GM19438 (cell line): ENCODE measurements at regions not wholly inside any gene's neighbourhood (a gene's known extent, or its start where the extent isn't known, plus 50 kb on each side); places are given as distances from the start of the nearest gene placed in this dataset.
"Not testable (repeated sequence)": the region's sequence is repeated elsewhere in the genome, so short reads cannot be mapped to it uniquely, and the experiment has no call there.

ENCODE experiments used
- ATAC-seq: cut with Tn5 transposase; IDR thresholded peaks from one replicate; pipeline ENCODE4 v1.9.1; 2021; ENCODE audit warnings: low read depth; ENCODE audit not compliant: unreplicated experiment

DNA sequence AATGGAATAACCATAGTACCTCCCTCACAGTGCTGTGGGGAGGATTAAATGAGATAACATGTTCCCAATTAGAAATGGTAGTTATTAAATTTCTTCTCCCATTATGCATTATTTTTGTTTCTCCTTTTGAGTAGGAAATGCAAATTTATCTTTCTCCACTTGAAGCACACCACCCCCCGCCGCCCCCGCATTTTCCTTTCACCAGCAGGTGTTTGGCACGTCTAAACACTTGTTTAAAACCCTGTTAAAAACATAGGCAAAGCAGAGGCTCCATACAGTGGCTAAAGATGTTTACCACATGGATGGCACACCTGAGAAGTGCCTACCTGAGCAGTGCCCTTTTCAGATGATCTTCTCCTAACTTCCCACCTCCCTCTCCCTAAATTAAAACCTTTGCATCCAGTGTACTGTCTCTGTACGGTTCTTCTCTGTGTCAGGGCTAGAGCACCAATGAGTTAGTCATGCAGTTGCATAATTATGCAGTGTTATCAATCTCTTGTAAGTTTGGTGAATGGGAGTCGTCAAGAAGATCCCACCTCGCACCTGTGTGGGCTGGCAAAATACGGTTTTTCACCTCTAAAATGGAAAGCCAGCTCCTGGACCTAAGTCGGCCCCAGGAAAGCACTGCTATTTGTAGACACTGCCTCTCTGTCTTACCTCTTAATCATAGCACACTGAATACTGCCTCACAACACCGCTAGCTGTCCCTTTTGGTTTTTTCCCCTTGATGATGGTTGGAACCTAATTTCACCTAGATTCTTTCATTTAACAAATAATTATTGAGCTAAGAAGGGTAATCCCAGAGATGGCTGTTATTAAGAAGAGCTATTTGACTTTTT, 122.0 kb downstream of the CT47B1 start:
- ATAC-seq: no peak

DNA sequence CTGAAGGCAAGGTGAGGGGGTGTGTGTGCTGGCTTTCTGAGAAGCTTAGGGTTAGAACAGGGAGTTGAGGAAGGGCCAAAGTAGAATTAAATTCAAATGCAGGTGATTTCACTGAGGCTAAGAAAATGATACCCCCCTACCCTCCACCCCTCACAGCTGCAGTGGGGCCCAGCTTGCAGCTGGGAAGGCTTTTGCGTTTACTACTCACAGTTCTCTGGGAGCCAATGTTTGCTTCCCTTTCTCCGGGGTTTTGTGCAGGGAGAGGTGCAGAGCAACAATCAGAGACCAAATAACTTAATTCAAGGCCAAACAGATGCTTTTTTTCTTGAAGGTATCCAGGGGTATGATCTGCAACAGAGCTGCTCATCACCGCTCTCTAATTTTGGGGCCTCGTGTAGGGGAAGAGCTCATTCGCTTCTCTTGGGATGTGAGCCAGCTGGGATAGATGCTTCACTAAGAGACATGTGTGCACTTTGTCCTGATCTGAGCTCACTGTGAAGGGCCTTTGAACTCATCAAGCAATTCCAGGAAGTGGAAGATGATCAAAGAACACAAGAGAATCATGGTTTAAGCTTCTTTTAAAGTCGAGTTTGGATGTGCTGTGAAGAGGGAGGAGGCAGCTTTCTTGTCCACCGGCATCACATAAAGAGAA, 122.7 kb upstream of the C1GALT1C1 start:
- ATAC-seq: no peak

- ATAC-seq: no peak
These were observed 121.8 kb upstream of the C1GALT1C1 start for GRCh38 chrX:120751683-120752082.

- no peak for ATAC-seq
These were observed 120.5 kb upstream of the C1GALT1C1 start for GRCh38 chrX:120750381-120750780.

- ATAC-seq: peak; percentile 95
These were observed 119.4 kb upstream of the C1GALT1C1 start for GRCh38 chrX:120749141-120749846.

- ATAC-seq: no peak
These were observed 116.3 kb upstream of the C1GALT1C1 start for GRCh38 chrX:120746153-120746552.

GRCh38 chrX:120742946-120743665, 113.3 kb upstream of the C1GALT1C1 start:
- no peak for ATAC-seq

DNA sequence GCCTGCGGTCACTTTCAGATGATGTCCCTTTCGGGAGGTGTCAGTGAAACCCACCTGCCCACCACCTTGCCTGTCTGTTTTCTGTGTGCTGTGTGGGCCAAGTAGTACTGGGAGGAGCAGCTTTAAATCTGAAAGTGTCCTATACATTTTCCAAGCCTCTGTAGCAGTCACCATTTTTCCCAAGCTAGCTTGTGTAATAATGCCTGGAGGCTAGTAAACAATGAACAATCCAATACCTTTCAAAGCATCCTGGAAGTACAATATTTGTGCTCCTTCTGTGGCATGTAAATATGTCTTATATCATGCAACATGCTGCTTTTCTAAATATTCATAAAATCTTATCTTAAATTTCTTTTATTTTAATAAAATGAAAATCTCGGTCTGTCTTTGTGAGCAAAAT, 111.6 kb upstream of the C1GALT1C1 start:
- ATAC-seq: no peak

- ATAC-seq: no peak
These were observed 110.2 kb upstream of the C1GALT1C1 start for GRCh38 chrX:120740072-120740471.

- no peak for ATAC-seq
These were observed 109.4 kb upstream of the C1GALT1C1 start for GRCh38 chrX:120739300-120739699.

DNA sequence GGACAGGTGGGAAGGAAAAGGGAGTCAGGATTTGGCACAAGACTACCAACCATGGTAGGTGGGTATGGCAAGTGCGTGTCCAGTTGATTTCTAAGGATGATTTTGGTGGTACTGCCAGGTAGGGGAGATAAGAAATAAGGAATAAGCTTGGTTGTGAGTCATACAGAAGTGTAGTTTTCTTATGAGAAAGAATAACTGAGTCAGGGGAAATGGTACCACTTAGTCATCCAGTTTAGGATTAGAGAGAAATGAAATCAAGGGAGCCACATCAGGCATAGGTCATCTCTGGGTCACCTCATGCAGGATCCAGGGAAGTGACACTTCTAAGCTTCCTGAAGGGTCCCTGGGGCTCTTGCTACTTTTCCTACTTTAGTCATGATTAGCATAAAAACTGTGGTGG, 107.1 kb upstream of the C1GALT1C1 start:
- no peak for ATAC-seq

DNA sequence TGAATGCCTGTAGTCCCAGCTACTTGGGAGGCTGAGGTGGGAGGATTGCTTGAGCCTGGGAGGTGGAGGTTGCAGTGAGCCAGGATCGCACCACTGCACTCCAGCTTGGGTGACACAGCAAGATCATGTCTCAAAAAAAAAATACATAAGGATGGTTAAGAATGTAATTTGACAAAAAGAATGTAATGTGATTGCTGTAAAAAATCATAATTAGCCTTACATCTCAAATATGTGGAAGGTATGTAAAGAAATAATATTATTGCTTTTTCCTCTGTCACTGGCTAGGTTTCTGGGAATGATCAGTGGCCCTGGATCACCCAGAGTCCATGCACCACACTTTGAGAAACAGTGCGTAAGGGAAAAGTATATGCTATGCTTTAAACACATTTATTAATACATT, 106.1 kb upstream of the C1GALT1C1 start:
- no peak for ATAC-seq

DNA sequence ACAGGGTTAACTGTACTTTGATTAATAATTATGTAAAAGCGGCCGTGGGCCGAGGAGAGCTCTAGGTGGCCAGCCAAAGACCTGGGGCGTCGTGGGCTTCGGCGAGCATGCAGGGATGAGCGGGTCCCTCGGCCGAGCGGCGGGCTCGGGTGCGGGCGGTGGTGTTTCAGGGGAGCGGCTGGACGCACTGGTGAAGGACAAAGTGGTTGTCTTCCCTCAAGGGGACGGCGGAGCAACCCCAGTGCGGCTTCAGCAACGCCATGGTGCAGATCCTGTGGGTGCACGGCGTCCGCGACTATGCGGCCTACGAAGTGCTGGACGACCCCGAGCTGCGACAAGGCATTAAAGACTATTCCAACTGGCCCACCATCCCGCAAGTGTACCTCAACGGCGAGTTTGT, 103.0 kb upstream of the C1GALT1C1 start:
- ATAC-seq: no peak

DNA sequence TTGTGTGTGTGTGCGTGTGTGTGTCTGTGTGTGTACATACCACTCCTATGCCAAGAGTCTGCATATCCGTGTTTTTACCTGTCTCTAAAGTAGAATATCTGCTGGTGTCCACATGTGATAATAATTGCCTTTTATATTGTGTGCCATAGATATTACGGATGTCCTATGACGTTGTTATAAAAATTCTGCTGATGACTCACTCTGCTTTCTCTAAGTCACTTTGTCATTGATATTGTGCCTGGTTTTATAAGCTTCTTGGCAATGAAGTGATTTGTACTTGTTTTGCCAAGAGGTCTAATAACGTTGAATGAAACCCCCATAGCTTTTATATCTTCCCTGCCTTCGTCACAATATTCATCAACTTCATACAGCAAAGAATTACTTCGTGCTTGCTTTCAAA, 102.6 kb upstream of the C1GALT1C1 start:
- no peak for ATAC-seq

GRCh38 chrX:120731386-120731785, 101.5 kb upstream of the C1GALT1C1 start:
- ATAC-seq: no peak

GRCh38 chrX:120729506-120730255, 99.8 kb upstream of the C1GALT1C1 start:
- not testable (repeated sequence) for ATAC-seq

GRCh38 chrX:120727911-120728310, 98.1 kb upstream of the C1GALT1C1 start:
- no peak for ATAC-seq

- ATAC-seq: no peak
These were observed 97.6 kb upstream of the C1GALT1C1 start for GRCh38 chrX:120727452-120727851.

DNA sequence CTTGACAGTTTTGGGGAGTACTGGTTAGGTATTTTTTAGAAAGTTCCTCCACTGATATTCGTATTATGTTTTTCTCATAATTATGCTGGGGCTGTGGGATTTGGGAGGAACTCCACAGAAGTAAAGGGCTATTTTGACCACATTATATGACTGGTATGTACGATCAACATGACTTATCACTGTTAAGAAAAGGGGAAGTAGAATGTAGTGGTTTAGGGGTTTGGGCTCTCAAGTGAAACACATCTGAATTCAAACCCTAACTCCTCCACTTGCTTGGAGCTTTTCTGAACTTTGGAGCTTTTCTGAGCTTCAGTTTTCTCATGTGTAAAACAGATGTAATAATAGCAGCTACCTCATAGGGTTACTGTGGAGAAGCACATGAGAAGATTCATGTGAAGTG, 96.4 kb upstream of the C1GALT1C1 start:
- peak; percentile 95 for ATAC-seq

GRCh38 chrX:120725874-120726273, 96.0 kb upstream of the C1GALT1C1 start:
- no peak for ATAC-seq
